GM18867 (cell line): ENCODE measurements at regions not wholly inside any gene's neighbourhood (a gene's known extent, or its start where the extent isn't known, plus 50 kb on each side); places are given as distances from the start of the nearest gene placed in this dataset.

Experiments
- ATAC-seq: cut with Tn5 transposase; IDR thresholded peaks from one replicate; pipeline ENCODE4 v1.9.1; 2021; ENCODE audit warnings: mild to moderate bottlenecking, moderate library complexity; ENCODE audit not compliant: unreplicated experiment

- ATAC-seq: no peak
These were observed 585.4 kb downstream of the SNAPC1 start for GRCh38 chr14:62347562-62348011.

- ATAC-seq: no peak
These were observed 595.1 kb downstream of the SNAPC1 start for GRCh38 chr14:62357362-62357761.

- no peak for ATAC-seq
These were observed 601.9 kb downstream of the SNAPC1 start for GRCh38 chr14:62364161-62364560.

- no peak for ATAC-seq
These were observed 602.6 kb downstream of the SNAPC1 start for GRCh38 chr14:62364800-62365280.

GRCh38 chr14:62369919-62370560 lies 607.8 kb downstream of the SNAPC1 start:
- ATAC-seq: no peak

- no peak for ATAC-seq
These were observed 611.7 kb downstream of the SNAPC1 start for GRCh38 chr14:62373944-62374343.

GRCh38 chr14:62378057-62378456 lies 615.8 kb downstream of the SNAPC1 start:
- no peak for ATAC-seq

GRCh38 chr14:62381311-62382070 lies 619.3 kb downstream of the SNAPC1 start:
- no peak for ATAC-seq

GRCh38 chr14:62409169-62409568 lies 636.1 kb downstream of the KCNH5 start:
- no peak for ATAC-seq

GRCh38 chr14:62409626-62410300 lies 635.5 kb downstream of the KCNH5 start:
- ATAC-seq: no peak

GRCh38 chr14:62420847-62421246 lies 624.4 kb downstream of the KCNH5 start:
- ATAC-seq: no peak

GRCh38 chr14:62428429-62429203 lies 616.6 kb downstream of the KCNH5 start:
- no peak for ATAC-seq

GRCh38 chr14:62429683-62430082 lies 615.6 kb downstream of the KCNH5 start:
- ATAC-seq: no peak

- ATAC-seq: no peak
These were observed 613.8 kb downstream of the KCNH5 start for GRCh38 chr14:62431496-62431895.

GRCh38 chr14:62432955-62433354 lies 612.3 kb downstream of the KCNH5 start:
- no peak for ATAC-seq

GRCh38 chr14:62436261-62436660 lies 609.0 kb downstream of the KCNH5 start:
- no peak for ATAC-seq

- ATAC-seq: no peak
These were observed 606.0 kb downstream of the KCNH5 start for GRCh38 chr14:62439210-62439609.

GRCh38 chr14:62443796-62444195 lies 601.5 kb downstream of the KCNH5 start:
- ATAC-seq: no peak

- no peak for ATAC-seq
These were observed 599.7 kb downstream of the KCNH5 start for GRCh38 chr14:62445570-62445969.

GRCh38 chr14:62451221-62451620 lies 594.0 kb downstream of the KCNH5 start:
- ATAC-seq: no peak

GRCh38 chr14:62453226-62453625 lies 592.0 kb downstream of the KCNH5 start:
- no peak for ATAC-seq
